ENCODE measurements at regions not wholly inside any gene's neighbourhood (a gene's known extent, or its start where the extent isn't known, plus 50 kb on each side); places are given as distances from the start of the nearest gene placed in this dataset.
"Not testable (repeated sequence)": the region's sequence is repeated elsewhere in the genome, so short reads cannot be mapped to it uniquely, and the experiment has no call there.

- DNase-seq, result no peak
Measured at GRCh38 chr5:67870662-67871061, 344.9 kb upstream of the PIK3R1 start.

DNA sequence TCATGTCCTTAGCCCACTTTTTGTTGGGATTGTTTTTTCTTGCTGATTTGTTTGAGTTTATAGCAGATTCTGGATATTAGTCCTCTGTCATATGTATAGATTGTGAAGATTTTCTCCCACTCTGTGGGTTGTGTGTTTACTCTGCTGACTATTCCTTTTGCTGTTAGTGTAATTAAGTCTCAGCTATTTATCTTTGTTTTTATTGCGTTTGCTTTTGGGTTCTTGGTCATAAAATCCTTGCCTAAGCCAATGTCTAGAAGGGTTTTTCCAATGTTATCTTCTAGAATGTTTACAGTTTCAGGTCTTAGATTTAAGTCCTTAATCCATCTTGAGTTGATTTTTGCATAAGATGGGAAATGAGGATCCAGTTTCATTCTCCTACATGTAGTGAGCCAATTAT is 351.2 kb upstream of the PIK3R1 start:
- DNase-seq, result not testable (repeated sequence)

- DNase-seq, result no peak
Measured at GRCh38 chr5:67858471-67859031, 357.0 kb upstream of the PIK3R1 start.

- no peak for DNase-seq
Measured at GRCh38 chr5:67857502-67857901, 358.1 kb upstream of the PIK3R1 start.

DNA sequence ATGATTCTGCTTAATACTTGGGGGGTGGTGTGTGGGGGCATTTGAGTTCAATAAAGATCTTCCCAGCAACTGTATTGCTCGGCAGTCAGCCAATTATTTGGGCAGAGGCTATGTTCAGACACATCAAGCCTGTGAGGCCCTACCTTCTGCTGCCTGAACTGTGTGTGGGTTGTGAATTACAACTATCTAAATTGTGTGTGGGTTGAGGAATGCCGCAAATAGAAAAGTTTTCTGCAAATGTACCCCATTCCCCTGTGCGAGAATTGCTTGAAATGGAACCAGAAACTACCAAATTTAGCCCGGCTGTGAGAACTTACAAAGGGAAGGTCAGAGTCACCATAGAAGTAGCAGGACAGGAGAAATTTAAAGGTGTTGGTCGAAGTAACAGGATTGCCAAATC is 360.0 kb upstream of the PIK3R1 start:
- no peak for DNase-seq

- not testable (repeated sequence) for DNase-seq
Measured at GRCh38 chr5:67850906-67851305, 364.6 kb upstream of the PIK3R1 start.

DNA sequence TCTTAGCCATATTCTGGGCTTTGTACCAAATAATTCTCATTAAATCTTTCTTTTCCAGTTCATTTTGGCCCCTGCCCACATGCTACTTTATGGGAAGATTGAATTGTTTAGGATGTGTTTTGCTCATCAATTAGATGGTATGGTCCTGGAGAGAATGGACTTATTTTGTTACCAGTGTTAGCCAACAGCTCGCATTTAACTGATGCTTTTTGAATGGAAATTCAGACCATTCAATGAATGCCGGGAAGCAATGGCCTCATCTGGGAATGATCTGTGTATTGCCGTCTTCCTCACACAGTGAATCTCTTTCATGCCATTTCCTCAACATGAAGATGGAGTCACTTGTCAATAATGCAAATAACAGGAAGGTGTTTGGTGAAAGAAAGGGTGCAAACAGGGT is 370.6 kb upstream of the PIK3R1 start:
- no peak for DNase-seq

DNA sequence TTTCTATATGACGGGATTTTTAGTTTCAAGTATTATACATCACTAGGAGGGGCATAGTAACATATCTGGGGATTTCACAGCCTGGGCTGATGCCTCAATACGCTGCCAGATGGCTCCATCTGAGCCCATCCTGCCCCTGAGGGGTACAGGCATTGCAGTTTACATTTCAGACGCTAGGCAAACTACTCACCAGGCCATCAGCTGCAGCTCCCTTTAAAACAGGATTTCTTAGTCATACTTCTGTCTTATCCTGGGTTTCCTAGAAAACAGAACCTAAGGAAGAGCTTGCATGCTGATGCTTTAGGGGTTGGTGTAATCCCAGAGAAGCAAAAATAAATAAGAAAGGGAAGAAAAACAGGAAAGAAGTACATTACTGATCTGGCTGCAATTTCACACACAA is 372.8 kb upstream of the PIK3R1 start:
- DNase-seq, result no peak

DNA sequence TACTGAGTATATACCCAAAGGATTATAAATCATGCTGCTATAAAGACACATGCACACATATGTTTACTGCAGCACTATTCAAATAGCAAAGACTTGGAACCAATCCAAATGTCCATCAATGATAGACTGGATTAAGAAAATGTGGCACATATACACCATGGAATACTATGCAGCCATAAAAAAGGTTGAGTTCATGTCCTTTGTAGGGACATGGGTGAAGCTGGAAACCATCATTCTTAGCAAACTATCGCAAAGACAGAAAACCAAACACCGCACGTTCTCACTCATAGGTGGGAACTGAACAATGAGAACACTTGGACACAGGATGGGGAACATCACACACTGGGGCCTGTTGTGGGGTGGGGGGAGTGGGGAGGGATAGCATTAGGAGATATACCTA is 378.3 kb upstream of the PIK3R1 start:
- not testable (repeated sequence) for DNase-seq

- not testable (repeated sequence) for DNase-seq
Measured at GRCh38 chr5:67836496-67836895, 379.1 kb upstream of the PIK3R1 start.

DNA sequence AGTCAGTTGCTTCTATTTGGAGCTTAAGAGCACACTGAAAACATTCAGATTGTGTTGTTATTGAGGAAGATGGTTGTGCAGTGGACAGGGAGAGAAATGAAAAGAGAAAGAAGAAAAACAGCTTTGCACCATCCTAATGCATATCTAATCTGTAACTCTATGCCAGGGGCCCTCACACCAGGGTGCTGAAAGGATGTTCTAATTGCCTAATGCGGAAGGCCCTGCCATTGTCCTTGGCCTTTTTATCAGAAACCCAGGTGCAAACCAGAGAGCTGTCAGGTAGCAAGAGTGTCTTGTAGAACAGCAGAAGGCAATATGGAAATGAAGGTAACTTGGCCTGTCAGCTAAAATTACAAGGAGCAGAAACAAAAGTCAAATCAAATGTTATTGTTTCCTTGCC is 384.5 kb upstream of the PIK3R1 start:
- no peak for DNase-seq

DNA sequence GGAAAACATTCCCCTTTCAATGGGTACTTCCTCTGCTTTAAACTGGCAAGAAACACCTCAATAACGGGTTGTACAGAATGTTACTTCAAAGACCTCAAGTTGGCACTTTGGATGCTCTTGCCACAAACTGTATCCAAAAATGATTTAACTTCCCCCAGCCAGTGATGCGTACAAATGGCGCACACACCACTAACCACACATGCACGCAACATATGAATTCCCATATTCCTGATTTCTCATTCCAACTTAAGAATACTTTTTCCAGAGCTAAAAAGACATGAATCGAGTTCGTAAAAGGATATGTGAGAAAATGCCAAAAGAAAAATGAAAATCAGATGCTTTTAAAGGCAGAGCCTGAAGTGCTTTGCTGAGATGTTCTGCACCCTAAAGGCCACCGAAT is 388.0 kb upstream of the PIK3R1 start:
- DNase-seq, result no peak

DNA sequence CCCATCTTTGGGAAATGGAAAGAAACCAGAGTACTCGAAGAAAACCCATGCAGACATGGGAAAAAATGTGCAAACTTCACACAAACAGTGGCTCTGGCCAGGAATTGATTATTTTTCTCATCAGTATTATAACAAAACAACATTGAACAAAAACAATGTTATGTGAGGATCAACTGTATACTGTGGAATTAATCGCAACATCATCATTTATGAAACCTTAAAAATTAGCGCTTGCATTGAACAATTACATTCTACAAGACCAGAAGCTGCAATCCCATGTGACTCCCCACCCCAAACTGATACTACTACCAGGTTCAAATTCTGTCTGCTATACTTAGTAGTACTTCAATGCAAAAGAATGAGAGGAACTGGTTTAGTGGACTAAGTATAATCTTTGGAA is 390.7 kb upstream of the PIK3R1 start:
- DNase-seq, result no peak

GRCh38 chr5:67817652-67818051 is 397.9 kb upstream of the PIK3R1 start:
- no peak for DNase-seq

- DNase-seq, result no peak
Measured at GRCh38 chr5:67816456-67816855, 399.1 kb upstream of the PIK3R1 start.

DNA sequence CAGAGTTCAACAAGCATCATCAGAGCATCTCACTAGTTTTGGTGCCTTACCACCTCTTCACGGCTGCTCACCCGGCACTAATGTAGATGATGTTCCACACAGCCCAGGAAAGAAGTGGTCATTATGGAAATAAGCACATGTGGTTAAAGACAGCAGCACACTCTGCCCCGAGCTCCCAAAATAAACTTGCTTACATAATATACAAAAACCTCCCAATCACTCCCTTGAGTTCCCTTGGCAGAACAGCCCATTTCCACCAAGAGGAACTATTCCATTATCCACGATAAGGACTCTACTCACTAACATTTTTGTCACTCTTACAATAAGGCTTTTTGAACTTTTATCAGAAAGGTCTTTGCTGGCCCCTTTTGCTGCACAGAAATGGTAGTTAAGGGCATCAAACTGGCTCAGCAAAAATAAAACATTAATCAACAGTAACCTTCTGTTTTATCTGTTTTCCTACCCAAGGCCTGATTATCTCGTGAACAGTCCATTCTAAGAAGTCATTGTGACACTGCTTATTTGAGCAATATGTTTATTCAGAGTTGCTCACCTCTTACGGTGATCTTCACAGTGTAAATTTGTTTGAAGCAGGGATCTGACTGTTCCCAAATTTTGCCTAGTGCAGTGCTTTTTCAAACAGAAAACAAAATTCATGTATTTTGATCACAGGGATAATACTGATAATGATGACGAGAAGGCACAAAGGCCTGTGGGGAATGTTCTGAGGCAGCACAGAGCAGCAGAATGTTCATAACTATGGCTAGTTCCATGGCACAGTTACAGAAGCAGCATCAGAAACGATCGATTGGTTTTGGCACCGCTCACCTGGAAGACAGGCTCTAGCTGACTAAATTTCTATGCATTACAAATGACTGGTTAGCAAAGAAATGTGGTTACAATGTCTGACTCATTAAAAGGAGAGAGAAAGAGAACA is 399.8 kb upstream of the PIK3R1 start:
- no peak for DNase-seq

GRCh38 chr5:67814569-67815311 is 400.8 kb upstream of the PIK3R1 start:
- DNase-seq, result no peak

GRCh38 chr5:67813877-67814539 is 401.5 kb upstream of the PIK3R1 start:
- DNase-seq, result no peak

GRCh38 chr5:67809589-67809988 is 406.0 kb upstream of the PIK3R1 start:
- DNase-seq, result no peak

DNA sequence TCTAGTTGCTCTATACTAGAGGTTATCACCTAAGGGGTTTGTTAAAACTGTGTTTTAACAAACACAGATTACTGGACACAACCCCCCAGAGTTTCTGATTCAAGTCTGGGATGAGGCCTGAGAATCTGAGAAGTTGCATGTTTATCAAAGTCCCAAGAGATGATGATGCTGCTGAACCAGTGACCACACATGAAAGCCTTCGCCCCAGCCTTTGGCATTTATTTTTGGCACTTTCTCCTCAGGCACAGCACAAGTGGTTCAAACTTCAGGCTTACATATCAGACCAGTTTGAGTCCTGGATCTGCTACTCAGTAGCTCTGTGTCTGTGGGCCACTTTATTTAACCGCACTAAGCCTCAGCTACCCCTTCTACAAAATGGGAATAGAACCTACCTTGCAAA is 407.2 kb upstream of the PIK3R1 start:
- no peak for DNase-seq

DNA sequence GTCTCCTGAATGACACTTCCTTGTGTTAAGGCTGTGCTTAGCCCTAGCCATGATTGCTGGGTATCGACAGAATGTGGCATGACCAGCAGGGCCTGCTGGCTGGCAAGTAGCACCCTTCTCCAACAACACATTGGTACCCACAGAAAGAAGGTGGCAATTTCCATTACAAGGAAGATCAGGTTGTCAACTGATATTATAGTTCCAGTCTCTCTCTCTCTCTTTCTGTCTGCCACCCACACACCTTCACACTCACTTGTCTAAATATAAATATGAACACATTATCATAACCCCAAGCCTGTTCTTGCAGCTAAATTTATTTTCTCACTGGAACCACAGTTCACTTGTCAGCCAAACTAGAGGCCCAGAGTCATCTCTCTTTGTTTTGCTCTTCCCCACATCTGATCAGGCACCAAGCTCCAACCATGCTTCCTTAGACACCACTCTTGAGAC is 408.1 kb upstream of the PIK3R1 start:
- DNase-seq, result no peak

GRCh38 chr5:67806654-67807438 is 408.7 kb upstream of the PIK3R1 start:
- no peak for DNase-seq

Data from CD4-positive, alpha-beta T cell treated with Interleukin-12 subunit alpha and Interleukin-12 subunit beta, for 1 hour (primary cell).